Prostate gland (tissue), 2 donors: ENCODE measurements at regions not wholly inside any gene's neighbourhood (a gene's known extent, or its start where the extent isn't known, plus 50 kb on each side); places are given as distances from the start of the nearest gene placed in this dataset.

ENCODE experiments used
- POLR2AphosphoS5 ChIP-seq: sonication (generic); formaldehyde crosslinking; IDR thresholded peaks from one replicate; pipeline ENCODE4 v1.6.1; 2017; ENCODE audit warnings: antibody characterized with exemption
- TF ChIP-seq, protein P1 (sequence below), 4 experiments: fragments of 200-600 bp in 2 of 4; fragments of 450-650 bp in 2 of 4; sonication (generic) in 2 of 4; IDR thresholded peaks; 1 replicate in 3 of 4; 2 replicates in 1 of 4; pipeline ENCODE4 v1.5.1; 2016 to 2019; ENCODE audit warnings: antibody characterized with exemption in 4 of 4, mild to moderate bottlenecking in 2 of 4, moderate library complexity in 2 of 4

DNA sequence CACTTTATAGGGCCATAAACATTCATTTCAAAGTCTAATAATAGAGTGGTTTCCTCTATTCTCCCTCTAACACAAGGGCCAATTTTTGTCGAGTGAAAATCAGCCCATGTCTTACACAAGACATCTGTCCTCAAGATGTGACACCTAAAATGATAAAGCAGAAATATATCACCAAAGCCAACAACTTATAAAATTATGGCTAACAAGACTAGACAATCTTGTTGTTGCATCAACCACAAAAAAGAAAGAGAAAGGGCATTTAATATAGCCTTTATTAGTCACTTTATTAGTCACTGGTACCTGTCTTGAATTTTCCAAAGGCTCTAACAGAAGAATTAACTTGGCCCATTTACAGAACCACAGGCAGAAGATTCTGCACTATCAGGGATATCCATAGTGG is 161.6 kb downstream of the SMIM20 start:
- TF ChIP-seq, protein P1, sequence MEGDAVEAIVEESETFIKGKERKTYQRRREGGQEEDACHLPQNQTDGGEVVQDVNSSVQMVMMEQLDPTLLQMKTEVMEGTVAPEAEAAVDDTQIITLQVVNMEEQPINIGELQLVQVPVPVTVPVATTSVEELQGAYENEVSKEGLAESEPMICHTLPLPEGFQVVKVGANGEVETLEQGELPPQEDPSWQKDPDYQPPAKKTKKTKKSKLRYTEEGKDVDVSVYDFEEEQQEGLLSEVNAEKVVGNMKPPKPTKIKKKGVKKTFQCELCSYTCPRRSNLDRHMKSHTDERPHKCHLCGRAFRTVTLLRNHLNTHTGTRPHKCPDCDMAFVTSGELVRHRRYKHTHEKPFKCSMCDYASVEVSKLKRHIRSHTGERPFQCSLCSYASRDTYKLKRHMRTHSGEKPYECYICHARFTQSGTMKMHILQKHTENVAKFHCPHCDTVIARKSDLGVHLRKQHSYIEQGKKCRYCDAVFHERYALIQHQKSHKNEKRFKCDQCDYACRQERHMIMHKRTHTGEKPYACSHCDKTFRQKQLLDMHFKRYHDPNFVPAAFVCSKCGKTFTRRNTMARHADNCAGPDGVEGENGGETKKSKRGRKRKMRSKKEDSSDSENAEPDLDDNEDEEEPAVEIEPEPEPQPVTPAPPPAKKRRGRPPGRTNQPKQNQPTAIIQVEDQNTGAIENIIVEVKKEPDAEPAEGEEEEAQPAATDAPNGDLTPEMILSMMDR (IDR thresholded peaks at IDR 0.05), result no peak
- TF ChIP-seq POLR2AphosphoS5, result no peak
